ENCODE measurements at regions not wholly inside any gene's neighbourhood (a gene's known extent, or its start where the extent isn't known, plus 50 kb on each side); places are given as distances from the start of the nearest gene placed in this dataset.

DNA sequence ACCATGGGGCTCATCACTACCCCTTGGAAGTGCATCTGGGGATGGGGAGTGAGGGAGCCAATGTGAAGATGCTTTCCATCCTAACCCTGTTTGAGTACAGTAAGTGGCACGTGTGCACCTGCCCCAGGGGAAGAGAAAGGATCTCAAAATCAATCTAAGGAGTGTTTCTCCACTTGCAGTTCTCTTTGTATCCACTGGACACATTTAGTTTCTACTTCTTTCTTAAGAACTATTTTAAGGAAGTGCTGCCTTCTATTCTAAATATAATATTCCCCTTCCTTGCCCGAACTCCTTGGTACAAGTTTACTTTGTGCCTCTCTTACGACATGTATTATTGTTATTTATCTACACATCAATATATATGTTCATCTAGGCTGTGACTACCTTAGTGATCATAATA, 73.8 kb downstream of the TTC6 start:
- ATAC-seq (no peak), DNase-seq (ENCODE audit: low spot score) (no peak), FAIRE-seq (no peak)
- in situ Hi-C loops (cut with HindIII; ENCODE audit: extremely low pct_ligation_motif_present, low pct_unique_long_range_greater_than_20kb) (no loop called here), intact Hi-C loops (cut with micrococcal nuclease; ENCODE audit: unreplicated experiment) (no loop called here)
- H3K27me3 ChIP-seq (ENCODE audit: control insufficient read depth in 1 of 2, insufficient read depth in 2 of 2, low read length in 2 of 2) = no peaks in the 10 kb centered on the region
- TF ChIP-seq ZNF616 (CRISPR knock-in tag; IDR thresholded peaks at IDR 0.05; ENCODE audit: low read depth) = no peak
- TF ChIP-seq GLMP (CRISPR knock-in tag; IDR thresholded peaks at IDR 0.05; ENCODE audit: borderline replicate concordance) = no peak
- TF ChIP-seq ZNF709 (CRISPR knock-in tag; IDR thresholded peaks at IDR 0.05) = no peak
- CTCF ChIA-PET (ENCODE audit: low intra/inter-chr PET ratio, low total read pairs) = no interaction called here
- H4K20me1 ChIP-seq (ENCODE audit: insufficient read depth, low read length) = no peaks in the 10 kb centered on the region
- POLR2A ChIA-PET = no interaction called here
- H3K9ac ChIP-seq (ENCODE audit: insufficient read depth, low read depth, low read length) = no peak overlapping the region
- H3K36me3 ChIP-seq (replicated peaks in 1 of 2; ENCODE audit: control insufficient read depth in 1 of 2, insufficient read depth in 2 of 2, low read length in 2 of 2) = no peaks in the 10 kb centered on the region
- 93% methylated on average over 3 of the region's 3 CpGs for WGBS (ENCODE audit: low lambda C conversion rate)
- no peaks in the 10 kb centered on the region for H3K79me2 ChIP-seq (ENCODE audit: insufficient read depth, low read length)
- no TSS peak for BruUV-seq (replicated peaks)
- no peak overlapping the region for H3K4me2 ChIP-seq (ENCODE audit: low read depth, low read length)
- no peak overlapping the region for H3K27ac ChIP-seq (ENCODE audit: extremely low read length, insufficient read depth, low read length)
- no peaks in the 10 kb centered on the region for H3K9me3 ChIP-seq (ENCODE audit: low read length)
- peaks cover 9% of the 10 kb centered on the region for H3K4me1 ChIP-seq (ENCODE audit: insufficient read depth, low read length)
- no peak overlapping the region for H2AFZ ChIP-seq (ENCODE audit: low read length)
- H3K4me3 ChIP-seq (replicated peaks in 1 of 3; ENCODE audit: insufficient read depth in 1 of 3, low read depth in 2 of 3, low read length in 3 of 3) = no peak overlapping the region

GRCh38 chr14:37673439-37673838, 78.0 kb downstream of the TTC6 start:
- Histone ChIP-seq H3K4me2 (ENCODE audit: low read depth, low read length) (no peak overlapping the region), H4K20me1 (ENCODE audit: insufficient read depth, low read length) (no peaks in the 10 kb centered on the region), H3K9ac (ENCODE audit: insufficient read depth, low read depth, low read length) (no peak overlapping the region), H3K9me3 (ENCODE audit: low read length) (no peaks in the 10 kb centered on the region), H3K27me3 (ENCODE audit: control insufficient read depth in 1 of 2, insufficient read depth in 2 of 2, low read length in 2 of 2) (no peaks in the 10 kb centered on the region), H2AFZ (ENCODE audit: low read length) (peak overlapping the region; percentile 1), H3K36me3 (replicated peaks in 1 of 2; ENCODE audit: control insufficient read depth in 1 of 2, insufficient read depth in 2 of 2, low read length in 2 of 2) (no peaks in the 10 kb centered on the region), H3K4me3 (replicated peaks in 1 of 3; ENCODE audit: insufficient read depth in 1 of 3, low read depth in 2 of 3, low read length in 3 of 3) (no peak overlapping the region), H3K27ac (ENCODE audit: extremely low read length, insufficient read depth, low read length) (no peak overlapping the region), H3K79me2 (ENCODE audit: insufficient read depth, low read length) (no peaks in the 10 kb centered on the region), H3K4me1 (ENCODE audit: insufficient read depth, low read length) (peaks cover 9% of the 10 kb centered on the region)
- no peak for DNase-seq (ENCODE audit: low spot score)
- BruUV-seq (replicated peaks) = no TSS peak
- intact Hi-C loops (cut with micrococcal nuclease; ENCODE audit: unreplicated experiment) = loop anchor here (10.0 kb wide), 1 partner anchor 671 kb away; no protein-coding TSS in a partner anchor
- CTCF ChIA-PET (ENCODE audit: low intra/inter-chr PET ratio, low total read pairs) = no interaction called here
- peak; percentile 85 for ATAC-seq
- 95% methylated on average over 1 of the region's 1 CpG for WGBS (ENCODE audit: low lambda C conversion rate)
- POLR2A ChIA-PET = interaction anchor here (0.5 kb wide), 1 partner anchor 414 kb away, joined by 3 read pairs; no protein-coding TSS in a partner anchor
- in situ Hi-C loops (cut with HindIII; ENCODE audit: extremely low pct_ligation_motif_present, low pct_unique_long_range_greater_than_20kb) = no loop called here
- no peak for TF ChIP-seq NR2C2 (CRISPR knock-in tag; IDR thresholded peaks at IDR 0.05; ENCODE audit: borderline replicate concordance)
- peak; percentile 54; the same call in 1 of the 2 replicates for TF ChIP-seq MNT (IDR thresholded peaks at IDR 0.05)
- no peak for TF ChIP-seq RELA (CRISPR knock-in tag; IDR thresholded peaks at IDR 0.05)
- peak; percentile 67; the same call in 1 of the 2 replicates for TF ChIP-seq GZF1 (CRISPR knock-in tag; IDR thresholded peaks at IDR 0.05)
- FAIRE-seq = no peak
